AML-193 (cell line): ENCODE measurements at regions not wholly inside any gene's neighbourhood (a gene's known extent, or its start where the extent isn't known, plus 50 kb on each side); places are given as distances from the start of the nearest gene placed in this dataset.
A peak's percentile ranks its signal among the peaks of the same experiment; 100 is the strongest.

Source experiments
- DNase-seq, 2 experiments: peaks; one replicate each; lab custom pipeline; 2025; lab: John Stamatoyannopoulos, UW

- no peak for DNase-seq
These were observed 110.1 kb upstream of the VEGFC start for GRCh38 chr4:176902710-176903323.

- DNase-seq = no peak
These were observed 114.0 kb upstream of the VEGFC start for GRCh38 chr4:176906709-176907108.

DNA sequence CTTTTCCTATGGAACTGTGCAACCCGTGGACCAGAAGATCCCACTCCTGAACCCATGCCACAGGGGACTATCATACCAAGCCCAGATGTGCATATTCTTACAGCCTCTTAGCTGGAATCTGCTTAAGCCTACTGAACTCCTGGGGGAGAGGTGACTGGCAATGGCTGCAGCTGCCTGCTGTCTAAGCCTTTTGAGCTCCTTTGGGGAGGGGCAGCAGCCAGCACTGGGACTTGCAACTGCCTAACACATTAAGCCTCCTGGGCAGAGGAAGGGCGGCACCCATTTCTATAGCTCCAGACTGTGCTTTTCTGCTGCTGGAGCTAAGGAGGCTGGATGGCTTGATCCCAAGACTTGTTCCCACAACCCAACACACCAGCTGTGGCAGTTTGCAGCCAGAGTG is 117.9 kb upstream of the VEGFC start:
- no peak for DNase-seq

DNA sequence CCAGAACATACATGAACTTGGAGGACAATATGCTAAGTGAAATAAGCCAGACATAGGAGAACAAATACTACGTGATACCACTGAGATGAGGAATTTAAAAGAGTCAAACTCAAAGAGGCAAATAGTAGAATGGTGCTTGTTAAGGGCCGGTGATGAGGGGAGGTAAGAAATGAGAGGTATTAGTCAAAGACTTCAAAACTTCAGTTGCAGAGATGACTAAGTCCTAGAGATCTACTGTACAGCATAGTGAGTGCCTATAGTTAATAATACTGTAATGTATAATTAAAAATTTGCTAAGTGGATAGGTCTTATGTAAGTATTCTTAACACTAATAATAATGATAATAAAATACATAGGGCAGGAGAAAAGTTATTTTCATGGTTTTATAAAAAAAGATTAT is 126.9 kb upstream of the VEGFC start:
- no peak for DNase-seq

DNA sequence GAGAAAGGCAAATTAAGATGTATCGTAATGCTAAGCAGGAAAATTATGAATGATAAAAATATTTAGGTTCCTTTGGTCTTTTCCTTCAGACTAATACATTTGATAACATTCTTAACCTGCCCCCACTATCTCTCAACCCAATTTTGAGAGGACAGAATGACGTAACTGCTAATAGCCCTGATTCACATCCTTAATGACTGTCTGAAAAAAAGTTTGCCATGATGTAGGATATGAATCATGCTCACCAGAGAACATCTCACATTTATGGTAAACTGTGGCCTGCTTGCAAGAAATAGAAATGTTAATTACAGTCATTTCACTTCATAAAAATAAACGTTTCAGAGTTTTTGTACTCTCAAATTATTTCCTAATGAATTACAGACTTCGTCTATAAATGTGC is 128.0 kb upstream of the VEGFC start:
- no peak for DNase-seq

- no peak for DNase-seq
These were observed 128.5 kb upstream of the VEGFC start for GRCh38 chr4:176921256-176921655.

- DNase-seq = no peak
These were observed 131.5 kb upstream of the VEGFC start for GRCh38 chr4:176924238-176924637.

DNA sequence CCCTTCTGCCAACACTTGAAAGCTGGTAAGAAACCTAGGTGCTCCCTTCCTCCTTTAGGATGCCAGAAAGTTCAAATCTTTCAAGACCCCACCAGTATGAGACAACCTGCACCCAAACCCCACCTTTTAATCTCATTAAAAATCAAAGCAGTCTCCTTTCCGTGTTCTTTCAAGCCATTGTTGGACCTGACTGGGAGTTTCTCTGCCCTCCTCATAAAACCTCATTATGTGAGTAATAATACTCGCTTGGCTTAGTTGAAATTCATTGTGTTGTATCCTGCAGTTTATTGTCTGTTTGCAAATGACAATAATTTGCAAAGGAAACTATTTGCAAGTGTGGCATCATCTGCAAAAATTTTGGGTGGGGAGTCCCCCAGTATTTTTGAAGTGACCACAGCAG is 133.2 kb upstream of the VEGFC start:
- no peak for DNase-seq

DNA sequence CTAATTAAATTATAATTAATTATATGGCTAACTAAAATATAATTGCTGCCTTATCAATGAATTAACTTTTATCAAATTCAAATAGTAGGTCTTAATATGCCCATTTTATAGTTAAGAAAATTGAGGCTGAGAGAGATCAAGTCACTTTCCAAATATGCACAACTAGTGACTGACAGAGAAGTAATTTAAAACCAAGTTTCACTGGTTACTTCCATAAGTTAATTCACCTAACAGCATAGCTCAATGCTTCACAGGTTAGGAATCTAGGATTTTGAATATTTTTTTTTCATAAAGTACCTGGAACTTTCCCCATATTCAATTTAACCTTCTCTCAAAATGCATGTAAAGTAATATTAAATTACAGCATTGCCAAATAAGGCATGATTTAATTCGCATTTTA is 134.4 kb upstream of the VEGFC start:
- DNase-seq = no peak

GRCh38 chr4:176927664-176928063 is 134.9 kb upstream of the VEGFC start:
- DNase-seq = no peak

GRCh38 chr4:176939445-176939844 is 146.7 kb upstream of the VEGFC start:
- no peak for DNase-seq

GRCh38 chr4:176945334-176945733 is 152.6 kb upstream of the VEGFC start:
- DNase-seq = no peak

DNA sequence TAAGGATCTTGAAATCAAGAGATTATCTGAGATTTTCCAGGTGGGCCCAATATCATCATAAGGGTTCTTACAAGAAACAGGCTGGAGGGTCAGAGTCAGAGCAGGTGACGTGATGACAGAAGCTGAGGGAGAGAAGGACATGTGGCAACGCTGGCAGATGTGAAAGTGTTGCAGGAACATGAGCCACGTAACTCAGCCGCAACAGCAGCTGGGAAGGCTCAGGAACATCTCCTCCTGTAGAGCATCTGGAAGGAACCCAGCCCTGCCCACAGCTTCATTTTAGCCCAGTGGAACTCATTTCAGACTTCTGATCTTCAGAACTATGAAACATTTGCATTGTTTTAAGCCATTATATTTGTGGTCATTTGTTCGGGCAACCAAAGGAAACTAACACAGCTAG is 156.3 kb upstream of the VEGFC start:
- DNase-seq = no peak

DNA sequence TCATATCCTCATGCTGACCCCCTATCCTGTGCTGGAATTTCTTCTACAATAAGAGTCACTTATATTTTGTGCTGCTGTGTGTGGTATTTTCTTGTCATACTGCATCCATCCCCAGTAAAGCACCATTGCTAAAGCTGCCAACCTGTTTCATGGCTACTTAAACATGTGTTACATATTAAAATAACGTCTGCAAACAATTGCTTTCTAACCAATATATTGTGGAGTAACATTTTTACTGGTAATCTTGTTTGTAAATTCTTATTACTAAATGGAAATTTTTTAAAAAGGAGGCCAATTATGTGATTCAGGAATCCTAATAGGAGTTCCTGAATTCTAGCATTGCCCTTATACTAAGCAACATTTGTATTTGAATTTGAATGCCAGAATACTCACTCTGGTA is 160.3 kb upstream of the VEGFC start:
- no peak for DNase-seq

- DNase-seq = no peak
These were observed 164.8 kb upstream of the VEGFC start for GRCh38 chr4:176957353-176958118.

- DNase-seq = no peak
These were observed 167.3 kb upstream of the VEGFC start for GRCh38 chr4:176959980-176960379.

DNA sequence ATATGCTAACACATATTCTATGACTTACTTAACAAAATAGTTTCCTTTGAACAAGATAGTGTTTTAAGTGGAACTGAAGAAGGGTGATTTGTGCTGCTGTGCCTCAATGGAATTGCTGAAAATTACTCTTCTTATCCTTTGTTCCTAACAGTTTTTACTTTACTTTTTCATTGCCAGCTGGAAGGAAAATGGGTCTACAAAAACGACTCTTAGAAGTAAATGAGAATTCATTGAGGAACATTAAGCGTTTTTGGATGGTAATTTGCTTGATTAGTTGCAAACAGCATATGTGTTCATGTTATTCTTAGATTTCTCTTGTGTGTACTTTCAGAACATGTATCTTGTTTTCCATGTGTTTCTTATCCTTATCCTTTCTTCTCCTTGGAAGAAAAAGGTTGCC is 170.4 kb upstream of the VEGFC start:
- DNase-seq = no peak

DNA sequence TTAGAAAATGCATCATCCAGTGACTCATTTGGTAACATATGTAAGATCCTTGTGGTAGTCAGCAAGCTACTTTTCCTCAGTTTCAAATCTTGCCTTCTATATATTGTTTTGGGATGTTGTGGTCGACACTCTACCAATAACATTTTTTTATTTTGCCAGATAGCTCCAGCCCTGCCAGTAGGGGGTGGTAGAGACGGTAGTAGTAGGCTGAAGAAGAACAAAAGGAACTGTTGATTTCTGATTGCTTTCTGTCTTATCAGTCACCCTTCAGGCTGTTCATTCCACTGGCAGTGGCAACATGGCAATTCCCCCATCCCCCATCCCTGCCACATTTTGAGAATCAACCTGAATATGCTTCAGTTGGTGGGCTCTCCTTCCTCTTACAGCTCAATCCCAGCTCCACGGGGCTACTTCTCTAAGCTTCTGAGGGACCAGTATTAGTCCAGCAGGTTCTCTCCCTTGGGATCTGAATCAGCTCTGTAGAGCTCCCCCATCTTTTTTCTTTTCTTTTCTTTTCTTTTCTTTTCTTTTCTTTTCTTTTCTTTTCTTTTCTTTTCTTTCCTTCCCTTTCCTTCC is 171.5 kb upstream of the VEGFC start:
- peak; percentile 29 to 42 for DNase-seq

DNA sequence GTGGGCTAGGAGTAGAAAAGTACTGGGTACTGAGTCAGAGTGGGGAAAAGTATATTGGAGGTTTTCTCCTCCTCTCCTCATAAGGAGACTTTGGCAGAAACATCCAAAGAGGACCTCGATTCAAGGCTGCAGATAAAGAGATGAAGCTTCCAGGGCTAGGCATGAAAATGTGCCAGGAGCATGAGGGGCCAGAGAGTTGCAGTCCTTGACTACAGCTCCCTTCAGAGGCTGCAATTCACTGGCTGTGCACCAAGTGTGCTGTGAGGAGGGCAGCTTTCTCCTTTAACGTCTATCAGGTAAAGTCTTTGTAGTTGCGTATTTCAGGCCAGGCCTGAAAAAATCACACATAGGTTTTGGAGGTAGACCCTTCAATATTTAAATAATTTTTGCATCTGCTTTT is 174.9 kb upstream of the VEGFC start:
- no peak for DNase-seq

DNA sequence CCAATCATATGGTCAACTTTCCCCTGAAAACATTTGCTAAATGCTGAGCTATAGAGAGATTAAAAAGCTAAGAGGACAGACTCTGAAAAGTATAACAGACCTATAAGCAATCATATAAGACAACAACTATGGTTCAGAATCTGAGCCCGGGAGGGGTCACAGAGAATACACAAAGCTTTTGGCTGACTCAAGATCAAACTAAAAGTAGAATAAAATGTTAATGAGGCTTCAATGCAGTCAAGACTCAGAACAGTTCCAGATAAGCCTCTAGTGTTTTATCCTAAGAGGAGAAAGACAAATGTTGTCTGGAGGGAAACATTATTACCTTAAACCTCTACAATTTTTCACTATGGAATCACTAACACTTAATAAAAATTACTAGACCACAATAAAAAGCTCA is 175.4 kb upstream of the VEGFC start:
- no peak for DNase-seq

GRCh38 chr4:176969011-176969410 is 176.3 kb upstream of the VEGFC start:
- DNase-seq = no peak

- DNase-seq = no peak
These were observed 178.1 kb upstream of the VEGFC start for GRCh38 chr4:176970853-176971252.

DNA sequence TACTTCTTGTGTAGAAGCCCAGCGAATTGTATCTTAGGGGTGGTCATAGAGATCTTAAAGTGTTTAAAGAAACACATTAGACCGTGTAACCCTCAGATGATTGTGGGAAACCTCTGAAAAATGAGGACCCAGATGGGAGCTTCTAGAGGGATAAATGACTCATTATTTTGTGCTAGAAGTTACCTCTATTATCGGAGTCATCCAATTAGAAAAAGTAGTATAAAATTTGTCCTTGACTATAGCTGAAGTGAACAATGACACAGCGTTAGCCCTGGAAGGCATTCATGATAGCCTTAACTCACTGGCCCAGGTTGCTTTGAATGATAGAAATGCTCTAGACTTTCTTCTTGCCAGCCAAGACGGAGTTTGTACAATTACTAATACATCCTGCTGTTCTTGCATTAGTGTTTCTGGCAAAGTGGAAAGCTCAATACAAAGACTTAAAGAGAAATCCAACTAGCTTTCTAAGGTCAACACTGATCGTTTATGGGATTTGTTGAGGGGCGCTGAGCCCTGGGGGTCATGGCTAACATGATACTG is 178.9 kb upstream of the VEGFC start:
- no peak for DNase-seq
